H9 (cell line): ENCODE measurements at regions not wholly inside any gene's neighbourhood (a gene's known extent, or its start where the extent isn't known, plus 50 kb on each side); places are given as distances from the start of the nearest gene placed in this dataset.

Source experiments
- DNase-seq: peaks from one replicate; pipeline ENCODE4 v3.0.0-alpha.2; 2017
- H2AFZ ChIP-seq: one replicate; pipeline ENCODE4 v1.6.1; 2013; ENCODE audit warnings: mild to moderate bottlenecking, low read length, control low read depth, moderate library complexity
- H2AK5ac ChIP-seq: 2 replicates; pipeline ENCODE4 v1.6.1; 2013; ENCODE audit warnings: low read length, control low read depth, mixed read lengths; ENCODE audit not compliant: insufficient read length
- H2BK120ac ChIP-seq: one replicate; pipeline ENCODE4 v1.6.1; 2013; ENCODE audit warnings: low read depth, mild to moderate bottlenecking, low read length, control low read depth, inconsistent platforms; ENCODE audit not compliant: poor library complexity, severe bottlenecking
- H2BK12ac ChIP-seq: 2 replicates; pipeline ENCODE4 v1.6.1; 2013; ENCODE audit warnings: low read length, control low read depth, mixed read lengths, low read depth; ENCODE audit not compliant: insufficient read length
- H2BK15ac ChIP-seq: 2 replicates; pipeline ENCODE4 v1.6.1; 2013; ENCODE audit warnings: low read depth, low read length, control low read depth
- H2BK20ac ChIP-seq: one replicate; pipeline ENCODE4 v1.6.1; 2013; ENCODE audit warnings: low read depth, mild to moderate bottlenecking, low read length, control low read depth, inconsistent platforms; ENCODE audit not compliant: poor library complexity, severe bottlenecking
- H2BK5ac ChIP-seq: 2 replicates; pipeline ENCODE4 v1.6.1; 2013; ENCODE audit warnings: low read length, control low read depth, mixed read lengths; ENCODE audit not compliant: insufficient read length
- H3K14ac ChIP-seq: 2 replicates; pipeline ENCODE4 v1.6.1; 2013; ENCODE audit warnings: low read length, control low read depth; ENCODE audit not compliant: insufficient read depth
- H3K18ac ChIP-seq: 2 replicates; pipeline ENCODE4 v1.6.1; 2013; ENCODE audit warnings: low read depth, mild to moderate bottlenecking, mixed read lengths, low read length, control low read depth; ENCODE audit not compliant: insufficient read length
- H3K23ac ChIP-seq: 2 replicates; pipeline ENCODE4 v1.6.1; 2013; ENCODE audit warnings: low read length, control low read depth, mixed read lengths, low read depth; ENCODE audit not compliant: insufficient read length
- H3K23me2 ChIP-seq: 2 replicates; pipeline ENCODE4 v1.6.1; 2013; ENCODE audit warnings: low read depth, mild to moderate bottlenecking, mixed read lengths, low read length, control low read depth; ENCODE audit not compliant: insufficient read length, poor library complexity, severe bottlenecking
- H3K27ac ChIP-seq: 2 replicates; pipeline ENCODE4 v1.5.1; 2013; ENCODE audit warnings: low read length, control low read depth, mixed read lengths, low read depth; ENCODE audit not compliant: insufficient read length
- H3K27me3 ChIP-seq: 2 replicates; pipeline ENCODE4 v1.6.1; 2013; ENCODE audit warnings: low read length, control low read depth, inconsistent platforms; ENCODE audit not compliant: insufficient read depth
- H3K4ac ChIP-seq: 2 replicates; pipeline ENCODE4 v1.6.1; 2013; ENCODE audit warnings: low read depth, mild to moderate bottlenecking, control low read depth, inconsistent platforms, low read length, moderate library complexity
- H3K4me1 ChIP-seq: 2 replicates; pipeline ENCODE4 v1.6.1; 2013; ENCODE audit warnings: low read length, control low read depth, inconsistent platforms; ENCODE audit not compliant: insufficient read depth
- H3K4me2 ChIP-seq: 2 replicates; pipeline ENCODE4 v1.6.1; 2013; ENCODE audit warnings: low read length, control low read depth, mixed read lengths; ENCODE audit not compliant: insufficient read length, insufficient read depth
- H3K56ac ChIP-seq: 2 replicates; pipeline ENCODE4 v1.6.1; 2013; ENCODE audit warnings: low read depth, mild to moderate bottlenecking, mixed read lengths, low read length, control low read depth; ENCODE audit not compliant: insufficient read length
- H3K79me1 ChIP-seq: 2 replicates; pipeline ENCODE4 v1.6.1; 2013; ENCODE audit warnings: low read depth, mild to moderate bottlenecking, moderate library complexity, low read length, control low read depth, inconsistent platforms; ENCODE audit not compliant: insufficient read depth, poor library complexity, severe bottlenecking
- H3K79me2 ChIP-seq: 2 replicates; pipeline ENCODE4 v1.6.1; 2013; ENCODE audit warnings: low read length, control low read depth, inconsistent platforms; ENCODE audit not compliant: insufficient read depth
- H3K9ac ChIP-seq: 2 replicates; pipeline ENCODE4 v1.6.1; 2013; ENCODE audit warnings: low read length, control low read depth, mixed read lengths; ENCODE audit not compliant: insufficient read length; ENCODE audit errors: extremely low read depth
- H3K9me3 ChIP-seq: one replicate; pipeline ENCODE4 v1.6.1; 2013; ENCODE audit warnings: low read depth, low read length, inconsistent platforms; ENCODE audit not compliant: control insufficient read depth
- H3T11ph ChIP-seq: one replicate; pipeline ENCODE4 v1.6.1; 2013; ENCODE audit warnings: mild to moderate bottlenecking, low read length, control low read depth, inconsistent platforms
- H4K20me1 ChIP-seq: one replicate; pipeline ENCODE4 v1.6.1; 2013; ENCODE audit not compliant: control insufficient read depth, insufficient read length, insufficient read depth
- H4K5ac ChIP-seq: 2 replicates; pipeline ENCODE4 v1.6.1; 2013; ENCODE audit warnings: low read depth, mild to moderate bottlenecking, mixed read lengths, low read length, control low read depth; ENCODE audit not compliant: insufficient read length
- H4K8ac ChIP-seq: replicated peaks from 2 replicates; pipeline ENCODE4 v1.6.1; 2013; ENCODE audit warnings: low read length, control low read depth, mixed read lengths, low read depth; ENCODE audit not compliant: insufficient read length
- H4K91ac ChIP-seq: 2 replicates; pipeline ENCODE4 v1.6.1; 2013; ENCODE audit warnings: low read depth, mild to moderate bottlenecking, moderate library complexity, mixed read lengths, low read length, control low read depth; ENCODE audit not compliant: insufficient read length
- H3K27ac Mint-ChIP-seq, 3 experiments: 2 replicates in 2 of 3; 3 replicates in 1 of 3; pipeline ENCODE4 v1.8.0; 2020 to 2021; ENCODE audit warnings: mixed read lengths in 3 of 3, mild to moderate bottlenecking in 1 of 3, moderate library complexity in 1 of 3
- H3K27me3 Mint-ChIP-seq: 2 replicates; pipeline ENCODE4 v1.8.0; 2021; ENCODE audit warnings: low read depth, mild to moderate bottlenecking, moderate library complexity, mixed read lengths
- H3K36me3 Mint-ChIP-seq, 3 experiments: 2 replicates in 2 of 3; 3 replicates in 1 of 3; pipeline ENCODE4 v1.8.0; 2020 to 2021; ENCODE audit warnings: low read depth in 3 of 3, mixed read lengths in 3 of 3; ENCODE audit not compliant: insufficient read depth in 1 of 3
- H3K4me1 Mint-ChIP-seq, 2 experiments: 2 replicates each; pipeline ENCODE4 v1.8.0; 2020; ENCODE audit warnings: mixed read lengths in 2 of 2
- H3K4me3 Mint-ChIP-seq, 2 experiments: 2 replicates in 1 of 2; 3 replicates in 1 of 2; pipeline ENCODE4 v1.8.0; 2020 to 2021; ENCODE audit warnings: mild to moderate bottlenecking in 2 of 2, mixed read lengths in 2 of 2, moderate library complexity in 1 of 2
- H3K9me3 Mint-ChIP-seq, 2 experiments: 2 replicates in 1 of 2; 3 replicates in 1 of 2; pipeline ENCODE4 v1.8.0; 2020; ENCODE audit warnings: mild to moderate bottlenecking in 2 of 2, mixed read lengths in 2 of 2, moderate library complexity in 1 of 2
- CTCF ChIP-seq: fragments of 200-600 bp; sonication (generic); conservative IDR thresholded peaks from 3 replicates; pipeline ENCODE4 v1.8.0; 2021; ENCODE audit warnings: antibody characterized with exemption, mild to moderate bottlenecking
- whole genome bisulfite sequencing: extraction: QIAGEN DNeasy Blood & Tissue Kit; methylation state at CpG from one replicate; pipeline ENCODE4 v1.1.7; 2013; ENCODE audit warnings: missing lambda C conversion rate, low lambda C conversion rate, mixed read lengths; ENCODE audit not compliant: insufficient read length; ENCODE audit errors: extremely low coverage; 5-methylcytosine and 5-hydroxymethylcytosine counted together

GRCh38 chr3:159534496-159534895 is 454.1 kb upstream of the IL12A start:
- no peak overlapping the region for H3K56ac ChIP-seq
- H3K4me1 ChIP-seq = no peaks in the 10 kb centered on the region
- no peak overlapping the region for H3K9ac ChIP-seq
- H4K91ac ChIP-seq = no peak overlapping the region
- H2BK5ac ChIP-seq = no peak overlapping the region
- H3K79me1 ChIP-seq = no peaks in the 10 kb centered on the region
- H3K79me2 ChIP-seq = no peaks in the 10 kb centered on the region
- no peak overlapping the region for H2BK120ac ChIP-seq
- H2BK20ac ChIP-seq = no peak overlapping the region
- Mint-ChIP-seq H3K27me3 (peaks cover 6% of the 10 kb centered on the region; the same call in 1 of the 2 replicates), H3K27ac (no peak overlapping the region), H3K36me3 (no peaks in the 10 kb centered on the region), H3K4me1 (no peaks in the 10 kb centered on the region), H3K9me3 (no peaks in the 10 kb centered on the region), H3K4me3 (no peak overlapping the region)
- no peak overlapping the region for H3K4ac ChIP-seq
- no peak overlapping the region for H3T11ph ChIP-seq
- DNase-seq = no peak
- no peak overlapping the region for H3K14ac ChIP-seq
- H4K5ac ChIP-seq = no peak overlapping the region
- H3K23me2 ChIP-seq = no peaks in the 10 kb centered on the region
- H2BK15ac ChIP-seq = no peak overlapping the region
- no peaks in the 10 kb centered on the region for H4K20me1 ChIP-seq
- no peak overlapping the region for H3K4me2 ChIP-seq
- no peak overlapping the region for H3K18ac ChIP-seq
- no peak overlapping the region for H2AFZ ChIP-seq
- H4K8ac ChIP-seq = no peak overlapping the region
- H2AK5ac ChIP-seq = no peak overlapping the region
- WGBS = no CpG with 5 or more reads among the region's 3 CpGs
- no peak for TF ChIP-seq CTCF
- H3K27ac ChIP-seq = no peak overlapping the region
- H3K27me3 ChIP-seq = no peaks in the 10 kb centered on the region
- H3K9me3 ChIP-seq = no peaks in the 10 kb centered on the region
- H2BK12ac ChIP-seq = no peak overlapping the region
- H3K23ac ChIP-seq = no peak overlapping the region
